NB4 (cell line): ENCODE measurements at regions not wholly inside any gene's neighbourhood (a gene's known extent, or its start where the extent isn't known, plus 50 kb on each side); places are given as distances from the start of the nearest gene placed in this dataset.
"Not testable (repeated sequence)": the region's sequence is repeated elsewhere in the genome, so short reads cannot be mapped to it uniquely, and the experiment has no call there.

Source experiments
- DNase-seq: peaks from one replicate; pipeline ENCODE4 v3.0.0; 2010; ENCODE audit warnings: low read depth
- H3K4me3 ChIP-seq: one replicate; pipeline ENCODE4 v1.5.1; 2011; ENCODE audit warnings: mild to moderate bottlenecking, low read depth, low read length, moderate library complexity
- CTCF ChIP-seq: IDR thresholded peaks from one replicate; pipeline ENCODE4 v1.5.1; 2012; ENCODE audit warnings: low read depth, low read length
- MAX ChIP-seq: IDR thresholded peaks from 2 replicates; pipeline ENCODE4 v1.6.1; 2011; ENCODE audit warnings: low read depth, low read length
- MYC ChIP-seq: IDR thresholded peaks from 2 replicates; pipeline ENCODE4 v1.6.1; 2011; ENCODE audit warnings: low read depth, low read length
- POLR2A ChIP-seq: IDR thresholded peaks from 2 replicates; pipeline ENCODE4 v1.6.1; 2011; ENCODE audit warnings: mild to moderate bottlenecking; ENCODE audit not compliant: insufficient read length; ENCODE audit errors: extremely low read depth

- H3K4me3 ChIP-seq, result no peak overlapping the region
- peak; percentile 66 for DNase-seq
- TF ChIP-seq MAX (no peak), MYC (no peak), POLR2A (no peak), CTCF (no peak)
Measured at GRCh38 chr17:20825539-20825938, 217.3 kb downstream of the USP22 start.

GRCh38 chr17:20840453-20840852 lies 202.4 kb downstream of the USP22 start:
- not testable (repeated sequence) for H3K4me3 ChIP-seq, DNase-seq

- peak; percentile 11 for DNase-seq
- not testable (repeated sequence) for H3K4me3 ChIP-seq
Measured at GRCh38 chr17:20840987-20841865, 201.6 kb downstream of the USP22 start.

GRCh38 chr17:20842012-20842411 lies 200.8 kb downstream of the USP22 start:
- H3K4me3 ChIP-seq, DNase-seq: not testable (repeated sequence)

GRCh38 chr17:20843261-20843660 lies 199.6 kb downstream of the USP22 start:
- not testable (repeated sequence) for DNase-seq, H3K4me3 ChIP-seq

- H3K4me3 ChIP-seq, result not testable (repeated sequence)
- peak; percentile 12 for DNase-seq
Measured at GRCh38 chr17:20843799-20844553, 198.8 kb downstream of the USP22 start.

GRCh38 chr17:20848869-20849443 lies 193.9 kb downstream of the USP22 start:
- not testable (repeated sequence) for H3K4me3 ChIP-seq, DNase-seq
- TF ChIP-seq CTCF, result peak; percentile 25

- not testable (repeated sequence) for DNase-seq
- peak overlapping the region; percentile 55 for H3K4me3 ChIP-seq
Measured at GRCh38 chr17:20851591-20852238, 191.1 kb downstream of the USP22 start.

- H3K4me3 ChIP-seq, result peak overlapping the region; percentile 55
- TF ChIP-seq POLR2A (no peak), MYC (no peak), CTCF (no peak), MAX (no peak)
- DNase-seq, result peak; percentile 79
Measured at GRCh38 chr17:20852239-20852989, 190.4 kb downstream of the USP22 start.
